SH-SY5Y (cell line): ENCODE measurements at regions not wholly inside any gene's neighbourhood (a gene's known extent, or its start where the extent isn't known, plus 50 kb on each side); places are given as distances from the start of the nearest gene placed in this dataset.

Experiments used
- GATA2 ChIP-seq: IDR thresholded peaks from 2 replicates; pipeline ENCODE4 v1.6.1; 2011; ENCODE audit warnings: mild to moderate bottlenecking, low read depth, low read length
- GATA3 ChIP-seq: IDR thresholded peaks from 2 replicates; pipeline ENCODE4 v1.6.1; 2011; ENCODE audit warnings: low read depth, mild to moderate bottlenecking, low read length, moderate library complexity

DNA sequence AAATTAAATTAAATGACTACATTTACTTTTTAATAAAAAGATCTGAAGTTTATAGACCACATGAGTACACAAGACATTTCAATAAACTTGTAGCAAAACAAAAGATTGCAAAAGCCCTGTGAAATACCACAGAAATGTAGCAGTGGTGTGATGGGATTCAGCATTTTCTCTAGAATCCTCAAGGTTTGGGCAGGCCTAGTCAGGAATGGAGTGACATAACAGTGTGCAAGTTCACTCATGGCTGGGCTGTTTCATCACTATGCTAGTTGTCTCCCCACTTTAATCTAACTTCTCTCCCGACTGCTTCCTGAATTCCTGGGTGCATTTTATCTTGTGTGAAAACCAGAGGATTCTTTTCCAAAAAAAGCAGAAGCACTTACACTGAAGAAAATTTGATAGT, 1089.9 kb upstream of the DDX18 start:
- TF ChIP-seq GATA2, result no peak
- TF ChIP-seq GATA3, result no peak

DNA sequence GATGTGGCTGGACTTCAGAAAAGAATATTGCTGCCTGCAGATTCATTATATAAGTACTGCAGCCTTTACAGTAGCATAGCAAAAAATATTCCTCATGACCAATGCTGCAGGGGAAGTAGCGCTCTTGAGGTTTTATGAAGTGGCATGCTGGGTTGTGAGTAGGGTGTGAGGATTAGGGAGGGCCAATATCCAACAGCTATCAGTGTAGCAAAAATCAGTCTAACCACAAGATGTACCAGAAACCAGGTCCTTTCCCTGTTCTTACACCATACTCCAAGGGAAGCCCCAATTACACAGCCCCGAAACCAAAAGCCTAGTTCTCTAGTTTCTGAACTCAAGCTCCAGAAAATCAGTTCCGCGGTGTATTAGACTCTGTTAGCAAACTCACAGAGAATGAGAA, 1082.2 kb upstream of the DDX18 start:
- TF ChIP-seq GATA2 (no peak), GATA3 (no peak)

GRCh38 chr2:116733699-116734098, 1080.8 kb upstream of the DDX18 start:
- TF ChIP-seq GATA3 (no peak), GATA2 (no peak)

DNA sequence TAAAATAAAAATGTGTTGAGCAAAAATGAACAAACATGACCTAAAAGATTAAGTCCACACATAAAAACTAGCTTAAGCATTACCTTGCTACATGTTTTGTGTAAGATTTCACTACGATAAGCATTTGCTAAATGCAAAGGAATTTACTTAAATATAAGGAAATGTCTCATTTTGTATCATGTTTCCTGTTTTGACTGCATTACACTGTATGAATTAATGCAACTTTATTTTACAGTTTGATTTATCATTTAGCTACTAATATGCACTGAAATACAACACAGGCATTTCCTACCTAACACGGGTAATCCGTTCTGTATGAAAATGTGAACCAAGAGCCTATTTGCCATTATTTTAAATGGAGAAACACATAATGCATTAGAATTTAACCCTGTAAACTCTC, 1076.5 kb upstream of the DDX18 start:
- TF ChIP-seq GATA3 (no peak), GATA2 (no peak)

DNA sequence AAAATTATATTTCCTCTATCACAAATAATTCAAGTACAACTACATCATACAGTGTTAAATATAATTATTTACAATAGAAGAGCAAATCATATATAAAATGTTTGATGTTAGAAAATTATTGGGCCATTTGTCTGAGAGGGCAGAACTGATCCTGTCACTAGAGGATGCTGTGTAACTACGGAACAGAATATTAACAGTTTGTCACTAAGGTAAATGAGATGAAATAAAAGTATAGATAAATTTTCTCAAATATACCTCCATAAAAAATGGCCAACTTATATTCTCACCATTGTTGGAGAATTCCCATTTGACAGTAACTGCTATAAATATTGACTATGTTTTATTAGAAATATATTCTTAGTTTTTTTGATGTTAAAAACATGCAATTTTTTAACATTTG, 1067.4 kb upstream of the DDX18 start:
- TF ChIP-seq GATA3, result no peak
- TF ChIP-seq GATA2, result no peak

DNA sequence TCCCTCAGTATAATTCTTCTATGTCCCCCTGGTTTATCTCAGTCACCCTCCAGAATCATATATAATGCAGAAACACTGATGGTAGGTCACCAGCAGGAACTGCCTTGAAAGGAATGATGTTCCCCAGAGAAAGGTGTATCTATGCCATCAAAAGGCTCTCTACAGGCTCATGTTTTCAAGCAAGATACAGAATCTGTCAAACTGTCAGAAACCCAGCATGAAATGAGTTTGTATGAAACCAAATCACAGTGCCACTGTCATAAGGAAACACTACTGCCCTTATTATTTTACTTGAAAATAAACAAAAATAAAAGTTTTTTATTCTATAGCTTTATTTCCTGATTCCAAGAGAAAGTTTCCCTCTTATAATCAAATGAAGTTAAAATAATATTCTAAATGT, 1064.5 kb upstream of the DDX18 start:
- TF ChIP-seq GATA3 (no peak), GATA2 (no peak)

- no peak for TF ChIP-seq GATA2
- TF ChIP-seq GATA3, result no peak
Observed at GRCh38 chr2:116754381-116755101, 1060.0 kb upstream of the DDX18 start.

DNA sequence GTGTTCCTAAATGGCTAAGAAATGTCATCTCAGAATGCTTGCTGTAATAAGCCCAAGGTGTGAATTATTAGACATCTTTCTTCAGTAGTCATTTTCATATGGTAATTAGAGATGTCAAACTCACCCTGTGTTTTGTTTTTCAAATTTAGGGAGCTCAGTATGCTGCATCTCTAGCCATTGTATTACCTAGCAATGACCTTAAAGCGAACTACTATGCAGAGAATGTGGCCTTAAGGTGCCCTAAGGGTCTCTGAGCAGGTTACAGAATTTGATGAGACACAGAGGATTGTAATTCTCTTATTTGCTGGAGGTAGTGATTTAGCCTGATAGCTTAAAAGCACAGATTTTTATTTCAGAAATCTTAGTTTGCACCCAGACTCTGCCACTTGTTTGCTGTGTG, 1052.6 kb upstream of the DDX18 start:
- TF ChIP-seq GATA2 (no peak), GATA3 (no peak)

DNA sequence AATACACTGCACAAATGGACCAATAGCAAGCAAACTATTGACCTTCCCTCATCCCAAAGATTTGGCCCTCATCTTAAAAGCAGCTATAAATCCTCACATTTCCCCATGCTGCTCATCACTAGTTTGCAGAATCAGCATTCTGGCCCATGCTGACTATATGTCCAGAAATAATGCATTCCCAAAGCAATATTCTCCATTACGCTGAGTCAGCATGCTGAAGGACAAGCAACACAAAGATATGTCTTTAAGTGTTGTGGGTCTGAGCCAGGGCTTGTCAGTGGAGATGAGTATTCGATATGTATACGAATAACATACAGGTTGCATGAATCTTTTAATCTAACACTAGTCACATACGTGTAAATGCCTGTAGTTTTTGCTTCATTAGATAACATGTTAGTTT, 1045.0 kb upstream of the DDX18 start:
- TF ChIP-seq GATA3, result no peak
- no peak for TF ChIP-seq GATA2

DNA sequence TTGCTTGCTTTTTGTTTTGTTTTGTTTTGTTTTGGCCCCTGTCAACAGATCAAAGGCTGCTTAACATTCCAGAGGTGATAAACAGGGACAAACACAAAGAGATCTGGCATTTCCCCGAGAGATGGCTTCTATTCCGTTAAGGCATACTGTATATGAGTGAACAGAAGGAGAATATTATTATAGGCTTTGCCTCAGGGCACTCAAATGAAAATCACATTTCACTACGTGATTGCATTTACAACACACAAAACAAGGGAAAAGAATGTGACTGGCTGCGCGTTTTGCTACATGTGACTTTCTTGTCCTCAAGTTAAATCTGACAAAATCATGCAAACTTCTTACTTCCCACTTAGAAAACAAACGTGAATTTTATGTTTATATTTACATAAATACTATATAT, 1037.9 kb upstream of the DDX18 start:
- TF ChIP-seq GATA2, result no peak

DNA sequence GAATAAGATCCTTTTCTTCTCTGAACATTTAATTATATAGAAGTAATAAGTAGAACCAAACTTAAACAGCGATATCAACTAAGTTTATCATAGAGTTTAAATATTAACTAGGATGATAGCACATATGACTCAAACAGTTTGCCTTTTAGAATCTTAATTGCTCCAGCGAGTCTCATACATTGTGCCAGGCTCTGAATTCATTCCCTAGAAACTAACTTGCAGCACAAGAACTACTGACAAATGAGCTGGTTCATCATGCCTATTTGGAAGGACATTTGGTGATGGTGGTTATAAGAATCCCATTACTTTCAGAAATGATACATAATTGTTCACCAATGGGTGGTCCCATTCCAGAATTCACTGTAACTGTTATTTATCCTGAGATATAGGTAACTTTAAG, 1026.6 kb upstream of the DDX18 start:
- no peak for TF ChIP-seq GATA2
- TF ChIP-seq GATA3, result no peak

DNA sequence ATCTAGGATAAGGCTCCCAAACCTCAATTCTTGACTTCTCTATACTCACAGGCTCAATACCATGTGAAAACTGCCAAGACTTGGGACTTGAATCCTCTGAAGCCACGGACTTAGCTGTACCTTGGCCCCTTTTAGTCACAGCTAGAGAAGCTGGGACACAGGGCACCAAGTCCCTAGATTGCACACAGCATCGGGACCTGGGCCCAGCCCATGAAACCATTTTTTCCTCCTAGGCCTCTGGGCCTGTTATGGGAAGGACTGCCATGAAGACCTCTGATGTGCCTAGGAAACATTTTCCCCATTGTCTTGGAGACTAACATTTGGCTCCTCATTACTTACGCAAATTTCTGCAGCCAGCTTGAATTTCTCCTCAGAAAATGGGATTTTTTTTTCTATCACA, 1011.8 kb upstream of the DDX18 start:
- no peak for TF ChIP-seq GATA3
- TF ChIP-seq GATA2, result no peak

DNA sequence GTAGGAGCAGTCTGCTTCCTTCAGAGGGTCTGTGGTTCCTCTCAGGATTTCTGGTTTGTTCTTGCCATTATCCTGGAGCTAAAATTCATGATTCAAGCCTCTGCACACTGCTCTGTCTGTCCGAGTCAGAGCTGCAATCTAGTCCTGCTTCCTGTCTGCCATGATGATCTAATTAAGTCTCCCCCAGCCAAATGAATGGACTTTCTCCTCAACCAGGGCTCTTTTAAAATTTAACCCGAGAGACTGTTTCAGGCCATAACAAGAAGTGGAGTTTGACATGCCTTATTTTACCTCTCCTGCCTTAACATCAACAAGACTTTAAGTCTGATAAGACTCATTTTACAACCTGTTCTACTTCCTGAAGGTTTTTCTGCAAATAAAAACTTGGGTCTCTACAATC, 1009.6 kb upstream of the DDX18 start:
- no peak for TF ChIP-seq GATA2
- TF ChIP-seq GATA3, result no peak

DNA sequence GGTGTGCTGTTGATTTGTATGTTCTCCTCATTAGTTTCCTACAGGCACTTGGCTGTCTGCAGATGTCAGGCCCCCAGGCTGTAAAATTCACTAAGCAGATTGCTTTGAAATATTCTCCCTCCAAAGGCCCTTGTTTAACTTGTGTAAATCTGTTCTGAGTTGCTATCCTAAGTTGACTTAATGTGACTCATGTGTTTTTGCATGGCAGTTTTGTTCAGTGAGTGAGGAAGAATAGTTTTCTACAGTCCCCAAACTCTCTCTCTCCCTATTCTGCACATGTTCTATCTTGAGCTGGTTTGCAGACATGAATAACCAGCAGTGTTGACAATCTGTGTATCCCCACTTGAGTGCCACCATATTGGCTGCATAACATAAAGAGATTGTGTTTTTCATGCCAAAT, 1005.4 kb upstream of the DDX18 start:
- TF ChIP-seq GATA2, result no peak
- no peak for TF ChIP-seq GATA3

DNA sequence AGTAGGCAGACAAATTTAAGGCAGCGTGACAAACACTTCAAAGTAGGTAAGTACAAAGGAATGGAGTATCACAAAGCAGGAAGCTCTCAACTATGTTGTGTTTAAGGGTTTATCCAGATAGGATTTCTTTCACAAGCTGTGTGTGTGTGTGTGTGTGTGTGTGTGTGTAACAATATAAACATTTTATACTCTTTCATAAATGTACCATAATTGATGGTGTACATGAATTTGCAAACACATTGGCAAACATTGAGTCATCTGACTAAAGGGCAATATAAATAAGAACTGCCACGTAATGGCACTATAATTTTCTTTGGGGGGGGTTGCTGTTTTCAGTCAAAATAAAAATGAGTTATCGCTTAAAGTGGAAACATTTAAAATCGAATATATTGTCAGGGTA, 1004.4 kb upstream of the DDX18 start:
- TF ChIP-seq GATA2, result no peak
- no peak for TF ChIP-seq GATA3

DNA sequence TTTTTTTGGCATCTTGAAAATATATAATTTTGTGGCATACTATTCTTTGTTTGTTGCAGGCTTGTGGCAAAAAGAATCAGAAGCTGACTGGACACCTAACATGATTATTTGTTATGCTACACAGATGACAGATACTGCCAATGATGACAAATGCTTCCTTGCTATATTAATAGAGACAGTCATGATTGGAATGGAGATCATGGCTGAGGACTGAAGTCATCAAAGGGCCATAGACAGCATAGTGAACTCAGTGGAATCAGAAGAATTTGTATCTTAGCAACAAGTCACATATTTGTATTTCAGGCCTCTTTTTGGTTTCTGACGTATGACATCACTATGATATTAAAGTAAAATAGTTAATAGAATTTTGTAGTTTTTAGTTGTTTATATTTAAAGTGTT, 1003.8 kb upstream of the DDX18 start:
- no peak for TF ChIP-seq GATA2
- TF ChIP-seq GATA3, result no peak
